ENCODE measurements at regions not wholly inside any gene's neighbourhood (a gene's known extent, or its start where the extent isn't known, plus 50 kb on each side); places are given as distances from the start of the nearest gene placed in this dataset.

GRCh38 chr21:17950591-17950990 is 131.4 kb upstream of the C21orf91 start:
- Histone ChIP-seq H3K79me2 (ENCODE audit: insufficient read depth, low read length) (no peaks in the 10 kb centered on the region), H3K9me2 (replicated peaks; ENCODE audit: low read depth, low read length) (no peaks in the 10 kb centered on the region), H3K27me3 (ENCODE audit: insufficient read depth, low read length, poor library complexity, severe bottlenecking) (no peaks in the 10 kb centered on the region), H3K4me2 (ENCODE audit: low read depth, low read length, poor library complexity, severe bottlenecking) (no peak overlapping the region), H4K20me1 (ENCODE audit: insufficient read depth, low read length, poor library complexity, severe bottlenecking) (no peaks in the 10 kb centered on the region), H3K9ac (ENCODE audit: low read depth, low read length, poor library complexity, severe bottlenecking) (no peak overlapping the region), H2AFZ (ENCODE audit: low read length) (no peak overlapping the region), H3K9me3 (ENCODE audit: insufficient read depth, low read depth, low read length) (no peaks in the 10 kb centered on the region), H3K36me3 (ENCODE audit: insufficient read depth, low read length) (no peaks in the 10 kb centered on the region), H3F3A (ENCODE audit: low read depth) (no peaks in the 10 kb centered on the region), H3K4me1 (ENCODE audit: insufficient read depth, low read length, poor library complexity, severe bottlenecking) (no peaks in the 10 kb centered on the region), H3K4me3 (ENCODE audit: low read length, poor library complexity, severe bottlenecking) (no peak overlapping the region)
- TF ChIP-seq EZH2phosphoT487 (IDR thresholded peaks at IDR 0.05; ENCODE audit: borderline replicate concordance) (no peak), CTCF (conservative IDR thresholded peaks at IDR 0.05; ENCODE audit: low read length) (no peak)

GRCh38 chr21:17949421-17949820 is 130.3 kb upstream of the C21orf91 start:
- Histone ChIP-seq H3F3A (ENCODE audit: low read depth) (no peaks in the 10 kb centered on the region), H3K9ac (ENCODE audit: low read depth, low read length, poor library complexity, severe bottlenecking) (no peak overlapping the region), H3K27me3 (ENCODE audit: insufficient read depth, low read length, poor library complexity, severe bottlenecking) (no peaks in the 10 kb centered on the region), H3K9me2 (replicated peaks; ENCODE audit: low read depth, low read length) (no peaks in the 10 kb centered on the region), H4K20me1 (ENCODE audit: insufficient read depth, low read length, poor library complexity, severe bottlenecking) (no peaks in the 10 kb centered on the region), H3K79me2 (ENCODE audit: insufficient read depth, low read length) (no peaks in the 10 kb centered on the region), H3K4me3 (ENCODE audit: low read length, poor library complexity, severe bottlenecking) (no peak overlapping the region), H3K4me2 (ENCODE audit: low read depth, low read length, poor library complexity, severe bottlenecking) (no peak overlapping the region), H2AFZ (ENCODE audit: low read length) (no peak overlapping the region), H3K4me1 (ENCODE audit: insufficient read depth, low read length, poor library complexity, severe bottlenecking) (no peaks in the 10 kb centered on the region), H3K9me3 (ENCODE audit: insufficient read depth, low read depth, low read length) (no peaks in the 10 kb centered on the region), H3K36me3 (ENCODE audit: insufficient read depth, low read length) (no peaks in the 10 kb centered on the region)
- TF ChIP-seq EZH2phosphoT487 (IDR thresholded peaks at IDR 0.05; ENCODE audit: borderline replicate concordance) (no peak), CTCF (conservative IDR thresholded peaks at IDR 0.05; ENCODE audit: low read length) (no peak)

- no peak overlapping the region for H2AFZ ChIP-seq (ENCODE audit: low read length)
- no peak overlapping the region for H3K4me3 ChIP-seq (ENCODE audit: low read length, poor library complexity, severe bottlenecking)
- no peak for TF ChIP-seq EZH2phosphoT487 (IDR thresholded peaks at IDR 0.05; ENCODE audit: borderline replicate concordance)
- TF ChIP-seq CTCF (conservative IDR thresholded peaks at IDR 0.05; ENCODE audit: low read length), result no peak
- H3K4me1 ChIP-seq (ENCODE audit: insufficient read depth, low read length, poor library complexity, severe bottlenecking), result no peaks in the 10 kb centered on the region
- H3K9ac ChIP-seq (ENCODE audit: low read depth, low read length, poor library complexity, severe bottlenecking), result no peak overlapping the region
- H3K79me2 ChIP-seq (ENCODE audit: insufficient read depth, low read length), result no peaks in the 10 kb centered on the region
- no peaks in the 10 kb centered on the region for H4K20me1 ChIP-seq (ENCODE audit: insufficient read depth, low read length, poor library complexity, severe bottlenecking)
- no peak overlapping the region for H3K4me2 ChIP-seq (ENCODE audit: low read depth, low read length, poor library complexity, severe bottlenecking)
- no peaks in the 10 kb centered on the region for H3K9me3 ChIP-seq (ENCODE audit: insufficient read depth, low read depth, low read length)
- H3K36me3 ChIP-seq (ENCODE audit: insufficient read depth, low read length), result no peaks in the 10 kb centered on the region
- no peaks in the 10 kb centered on the region for H3K27me3 ChIP-seq (ENCODE audit: insufficient read depth, low read length, poor library complexity, severe bottlenecking)
- H3K9me2 ChIP-seq (replicated peaks; ENCODE audit: low read depth, low read length), result no peaks in the 10 kb centered on the region
- no peaks in the 10 kb centered on the region for H3F3A ChIP-seq (ENCODE audit: low read depth)
These were observed 128.4 kb upstream of the C21orf91 start for GRCh38 chr21:17947531-17947930.

Measured in Loucy (cell line).